Astrocyte (in vitro differentiated cells and primary cell): ENCODE measurements at regions not wholly inside any gene's neighbourhood (a gene's known extent, or its start where the extent isn't known, plus 50 kb on each side); places are given as distances from the start of the nearest gene placed in this dataset.

ENCODE experiments used
- DNase-seq: peaks from one replicate; pipeline ENCODE4 v3.0.0-alpha.2; 2010; ENCODE audit warnings: low read depth
- FAIRE-seq: peaks from 2 replicates; lab custom pipeline; 2011; peaks lifted over from hg19 to GRCh38; lab: Jason Lieb, UNC
- H2AFZ ChIP-seq: 2 replicates; pipeline ENCODE4 v1.6.0; 2012; ENCODE audit warnings: low read depth, low read length, inconsistent platforms
- H3K27ac ChIP-seq: 2 replicates; pipeline ENCODE4 v1.5.1; 2011; ENCODE audit warnings: low read depth, low read length, inconsistent platforms
- H3K27me3 ChIP-seq: 2 replicates; pipeline ENCODE4 v1.6.0; 2011; ENCODE audit warnings: low read length, inconsistent platforms; ENCODE audit not compliant: insufficient read depth
- H3K36me3 ChIP-seq: 2 replicates; pipeline ENCODE4 v1.5.1; 2011; ENCODE audit warnings: low read length, inconsistent platforms; ENCODE audit not compliant: insufficient read depth
- H3K4me1 ChIP-seq: 2 replicates; pipeline ENCODE4 v1.5.1; 2011; ENCODE audit warnings: low read length, inconsistent platforms; ENCODE audit not compliant: insufficient read depth
- H3K4me2 ChIP-seq: 2 replicates; pipeline ENCODE4 v1.6.0; 2012; ENCODE audit warnings: low read length, inconsistent platforms
- H3K4me3 ChIP-seq: 2 replicates; pipeline ENCODE4 v1.5.1; 2011; ENCODE audit warnings: low read depth, mild to moderate bottlenecking, low read length, inconsistent platforms; ENCODE audit not compliant: insufficient read depth
- H3K79me2 ChIP-seq: 2 replicates; pipeline ENCODE4 v1.6.0; 2012; ENCODE audit warnings: mild to moderate bottlenecking, low read length, inconsistent platforms; ENCODE audit not compliant: insufficient read depth
- H3K9ac ChIP-seq: 2 replicates; pipeline ENCODE4 v1.6.0; 2012; ENCODE audit warnings: mild to moderate bottlenecking, low read length, inconsistent platforms
- H3K9me3 ChIP-seq: 2 replicates; pipeline ENCODE4 v1.5.1; 2012; ENCODE audit warnings: low read depth, mild to moderate bottlenecking, low read length, inconsistent platforms; ENCODE audit not compliant: insufficient read depth
- H4K20me1 ChIP-seq: 2 replicates; pipeline ENCODE4 v1.6.0; 2012; ENCODE audit warnings: low read length, inconsistent platforms; ENCODE audit not compliant: insufficient read depth
- H3K27ac Mint-ChIP-seq: one replicate; pipeline ENCODE4 v1.8.0; 2021; ENCODE audit warnings: mild to moderate bottlenecking, mixed read lengths; ENCODE audit not compliant: unreplicated experiment
- H3K27me3 Mint-ChIP-seq: one replicate; pipeline ENCODE4 v1.8.0; 2021; ENCODE audit warnings: low read depth, mixed read lengths; ENCODE audit not compliant: unreplicated experiment
- H3K36me3 Mint-ChIP-seq: one replicate; pipeline ENCODE4 v1.8.0; 2021; ENCODE audit warnings: low read depth, mixed read lengths; ENCODE audit not compliant: unreplicated experiment
- H3K4me1 Mint-ChIP-seq: one replicate; pipeline ENCODE4 v1.8.0; 2021; ENCODE audit warnings: low read depth, mixed read lengths; ENCODE audit not compliant: unreplicated experiment
- H3K4me3 Mint-ChIP-seq: one replicate; pipeline ENCODE4 v1.8.0; 2021; ENCODE audit warnings: mild to moderate bottlenecking, moderate library complexity, mixed read lengths; ENCODE audit not compliant: unreplicated experiment
- H3K9me3 Mint-ChIP-seq: one replicate; pipeline ENCODE4 v1.8.0; 2021; ENCODE audit warnings: mild to moderate bottlenecking, mixed read lengths; ENCODE audit not compliant: unreplicated experiment
- CTCF ChIP-seq: IDR thresholded peaks from 2 replicates; pipeline ENCODE4 v1.5.1; 2011; ENCODE audit warnings: low read depth, mild to moderate bottlenecking, inconsistent platforms, low read length, moderate library complexity; ENCODE audit not compliant: insufficient read depth
- EZH2 ChIP-seq: IDR thresholded peaks from 2 replicates; pipeline ENCODE4 v1.6.1; 2012; ENCODE audit warnings: mild to moderate bottlenecking, low read length, inconsistent platforms; ENCODE audit not compliant: insufficient read depth

- H3K79me2 ChIP-seq = no peaks in the 10 kb centered on the region
- no peak overlapping the region for H3K4me3 ChIP-seq
- H3K4me2 ChIP-seq = no peak overlapping the region
- TF ChIP-seq EZH2 (no peak), CTCF (no peak)
- H3K27me3 ChIP-seq = no peaks in the 10 kb centered on the region
- no peaks in the 10 kb centered on the region for H3K36me3 ChIP-seq
- no peaks in the 10 kb centered on the region for H3K4me1 ChIP-seq
- H3K36me3 Mint-ChIP-seq = no peaks in the 10 kb centered on the region
- no peak for FAIRE-seq
- H4K20me1 ChIP-seq = no peaks in the 10 kb centered on the region
- peak; percentile 6 for DNase-seq
- peaks cover 4% of the 10 kb centered on the region for H3K9me3 ChIP-seq
- H3K27me3 Mint-ChIP-seq = no peaks in the 10 kb centered on the region
- H3K4me1 Mint-ChIP-seq = peaks cover 17% of the 10 kb centered on the region
- no peak overlapping the region for H2AFZ ChIP-seq
- H3K27ac Mint-ChIP-seq = no peak overlapping the region
- no peak overlapping the region for H3K27ac ChIP-seq
- H3K9ac ChIP-seq = no peak overlapping the region
- H3K4me3 Mint-ChIP-seq = no peak overlapping the region
- no peaks in the 10 kb centered on the region for H3K9me3 Mint-ChIP-seq
These were observed 399.0 kb downstream of the CDH10 start for GRCh38 chr5:24245821-24246220.

- Histone ChIP-seq H3K4me3 (no peak overlapping the region), H3K79me2 (no peaks in the 10 kb centered on the region), H3K9ac (no peak overlapping the region), H3K27me3 (no peaks in the 10 kb centered on the region), H2AFZ (no peak overlapping the region), H3K27ac (no peak overlapping the region), H3K4me1 (no peaks in the 10 kb centered on the region), H3K36me3 (no peaks in the 10 kb centered on the region), H3K9me3 (no peaks in the 10 kb centered on the region), H3K4me2 (no peak overlapping the region), H4K20me1 (no peaks in the 10 kb centered on the region)
- no peaks in the 10 kb centered on the region for H3K27me3 Mint-ChIP-seq
- no peak overlapping the region for H3K4me3 Mint-ChIP-seq
- no peaks in the 10 kb centered on the region for H3K4me1 Mint-ChIP-seq
- no peak for FAIRE-seq
- TF ChIP-seq EZH2 (no peak), CTCF (no peak)
- no peak for DNase-seq
- no peak overlapping the region for H3K27ac Mint-ChIP-seq
- H3K36me3 Mint-ChIP-seq = no peaks in the 10 kb centered on the region
- no peaks in the 10 kb centered on the region for H3K9me3 Mint-ChIP-seq
These were observed 380.2 kb downstream of the CDH10 start for GRCh38 chr5:24264547-24264946.

GRCh38 chr5:24265306-24265705, 379.5 kb downstream of the CDH10 start:
- H4K20me1 ChIP-seq = no peaks in the 10 kb centered on the region
- no peaks in the 10 kb centered on the region for H3K4me1 ChIP-seq
- no peaks in the 10 kb centered on the region for H3K9me3 Mint-ChIP-seq
- H3K27me3 ChIP-seq = no peaks in the 10 kb centered on the region
- no peak overlapping the region for H3K27ac Mint-ChIP-seq
- H3K4me3 ChIP-seq = no peak overlapping the region
- no peaks in the 10 kb centered on the region for H3K36me3 Mint-ChIP-seq
- H3K4me1 Mint-ChIP-seq = no peaks in the 10 kb centered on the region
- no peaks in the 10 kb centered on the region for H3K9me3 ChIP-seq
- H3K27ac ChIP-seq = no peak overlapping the region
- TF ChIP-seq CTCF (no peak), EZH2 (no peak)
- FAIRE-seq (no peak), DNase-seq (no peak)
- H3K4me2 ChIP-seq = no peak overlapping the region
- H3K27me3 Mint-ChIP-seq = no peaks in the 10 kb centered on the region
- H2AFZ ChIP-seq = no peak overlapping the region
- no peaks in the 10 kb centered on the region for H3K79me2 ChIP-seq
- no peak overlapping the region for H3K4me3 Mint-ChIP-seq
- no peak overlapping the region for H3K9ac ChIP-seq
- no peaks in the 10 kb centered on the region for H3K36me3 ChIP-seq
